ENCODE measurements at regions not wholly inside any gene's neighbourhood (a gene's known extent, or its start where the extent isn't known, plus 50 kb on each side); places are given as distances from the start of the nearest gene placed in this dataset.

- intact Hi-C loops (cut with DNase I, micrococcal nuclease), result no loop called here
- ATAC-seq (no peak), DNase-seq (no peak)
- Histone ChIP-seq H3K4me1 (ENCODE audit: low read depth) (no peaks in the 10 kb centered on the region), H3K36me3 (ENCODE audit: low read depth) (no peaks in the 10 kb centered on the region), H3K4me3 (no peak overlapping the region), H3K9me3 (no peaks in the 10 kb centered on the region)
- TF ChIP-seq CTCF (IDR thresholded peaks at IDR 0.05), result no peak
Observed at GRCh38 chr9:105858006-105858690, 163.8 kb downstream of the TMEM38B start.

GRCh38 chr9:105858877-105859276 lies 164.5 kb downstream of the TMEM38B start:
- no peak for TF ChIP-seq CTCF (IDR thresholded peaks at IDR 0.05)
- intact Hi-C loops (cut with DNase I, micrococcal nuclease), result no loop called here
- H3K9me3 ChIP-seq, result no peaks in the 10 kb centered on the region
- no peak overlapping the region for H3K4me3 ChIP-seq
- no peaks in the 10 kb centered on the region for H3K36me3 ChIP-seq (ENCODE audit: low read depth)
- no peaks in the 10 kb centered on the region for H3K4me1 ChIP-seq (ENCODE audit: low read depth)
- ATAC-seq (no peak), DNase-seq (no peak)

GRCh38 chr9:105859428-105860091 lies 165.2 kb downstream of the TMEM38B start:
- DNase-seq (no peak), ATAC-seq (no peak)
- intact Hi-C loops (cut with DNase I, micrococcal nuclease), result no loop called here
- Histone ChIP-seq H3K4me1 (ENCODE audit: low read depth) (no peaks in the 10 kb centered on the region), H3K36me3 (ENCODE audit: low read depth) (no peaks in the 10 kb centered on the region), H3K4me3 (no peak overlapping the region), H3K9me3 (no peaks in the 10 kb centered on the region)
- no peak for TF ChIP-seq CTCF (IDR thresholded peaks at IDR 0.05)

- ATAC-seq (no peak), DNase-seq (no peak)
- Histone ChIP-seq H3K4me1 (ENCODE audit: low read depth) (no peaks in the 10 kb centered on the region), H3K4me3 (no peak overlapping the region), H3K36me3 (ENCODE audit: low read depth) (no peaks in the 10 kb centered on the region), H3K9me3 (no peaks in the 10 kb centered on the region)
- intact Hi-C loops (cut with DNase I, micrococcal nuclease), result no loop called here
- TF ChIP-seq CTCF (IDR thresholded peaks at IDR 0.05), result no peak
Observed at GRCh38 chr9:105860516-105860915, 166.2 kb downstream of the TMEM38B start.

GRCh38 chr9:105861972-105862371 lies 167.6 kb downstream of the TMEM38B start:
- no peak for TF ChIP-seq CTCF (IDR thresholded peaks at IDR 0.05)
- no peaks in the 10 kb centered on the region for H3K36me3 ChIP-seq (ENCODE audit: low read depth)
- intact Hi-C loops (cut with DNase I, micrococcal nuclease), result no loop called here
- ATAC-seq (no peak), DNase-seq (no peak)
- no peak overlapping the region for H3K4me3 ChIP-seq
- no peaks in the 10 kb centered on the region for H3K4me1 ChIP-seq (ENCODE audit: low read depth)
- H3K9me3 ChIP-seq, result no peaks in the 10 kb centered on the region
